Nephron progenitor cell (in vitro differentiated cells): ENCODE measurements at regions not wholly inside any gene's neighbourhood (a gene's known extent, or its start where the extent isn't known, plus 50 kb on each side); places are given as distances from the start of the nearest gene placed in this dataset.

ENCODE experiments used
- DNase-seq: peaks from one replicate; pipeline ENCODE4 v3.0.0; 2021
- H3K27ac Mint-ChIP-seq: 2 replicates; pipeline ENCODE4 v1.8.0; 2021; ENCODE audit warnings: mild to moderate bottlenecking, moderate library complexity, mixed read lengths
- H3K27me3 Mint-ChIP-seq: 2 replicates; pipeline ENCODE4 v1.8.0; 2021; ENCODE audit warnings: mild to moderate bottlenecking, low read depth, mixed read lengths; ENCODE audit not compliant: poor library complexity
- H3K36me3 Mint-ChIP-seq: 2 replicates; pipeline ENCODE4 v1.8.0; 2021; ENCODE audit warnings: low read depth, mixed read lengths
- H3K4me1 Mint-ChIP-seq: 2 replicates; pipeline ENCODE4 v1.8.0; 2021; ENCODE audit warnings: mixed read lengths
- H3K4me3 Mint-ChIP-seq: 2 replicates; pipeline ENCODE4 v1.8.0; 2021; ENCODE audit warnings: mild to moderate bottlenecking, moderate library complexity, mixed read lengths
- H3K9me3 Mint-ChIP-seq: 2 replicates; pipeline ENCODE4 v1.8.0; 2021; ENCODE audit warnings: mild to moderate bottlenecking, moderate library complexity, mixed read lengths
- CTCF ChIP-seq: fragments of 200-600 bp; sonication (generic); IDR thresholded peaks from 2 replicates; pipeline ENCODE4 v1.5.0; 2021; ENCODE audit warnings: antibody characterized with exemption

GRCh38 chr18:68519336-68519735 is 195.6 kb downstream of the TMX3 start:
- DNase-seq = no peak
- Mint-ChIP-seq H3K27ac (no peak overlapping the region), H3K36me3 (no peaks in the 10 kb centered on the region), H3K4me1 (no peaks in the 10 kb centered on the region), H3K4me3 (no peak overlapping the region), H3K27me3 (no peaks in the 10 kb centered on the region), H3K9me3 (no peaks in the 10 kb centered on the region)
- no peak for TF ChIP-seq CTCF

- Mint-ChIP-seq H3K27me3 (no peaks in the 10 kb centered on the region), H3K4me3 (no peak overlapping the region), H3K27ac (no peak overlapping the region), H3K36me3 (no peaks in the 10 kb centered on the region), H3K9me3 (no peaks in the 10 kb centered on the region), H3K4me1 (no peaks in the 10 kb centered on the region)
- TF ChIP-seq CTCF = no peak
- no peak for DNase-seq
Observed at GRCh38 chr18:68509902-68510301, 205.0 kb downstream of the TMX3 start.

- no peaks in the 10 kb centered on the region for H3K9me3 Mint-ChIP-seq
- no peak for TF ChIP-seq CTCF
- H3K27ac Mint-ChIP-seq = no peak overlapping the region
- no peak for DNase-seq
- no peaks in the 10 kb centered on the region for H3K4me1 Mint-ChIP-seq
- no peak overlapping the region for H3K4me3 Mint-ChIP-seq
- peaks cover 3% of the 10 kb centered on the region for H3K27me3 Mint-ChIP-seq
- H3K36me3 Mint-ChIP-seq = no peaks in the 10 kb centered on the region
Observed at GRCh38 chr18:68507781-68508180, 207.1 kb downstream of the TMX3 start.

- Mint-ChIP-seq H3K27me3 (peaks cover 3% of the 10 kb centered on the region), H3K27ac (no peak overlapping the region), H3K4me3 (no peak overlapping the region), H3K9me3 (no peaks in the 10 kb centered on the region), H3K4me1 (no peaks in the 10 kb centered on the region), H3K36me3 (no peaks in the 10 kb centered on the region)
- DNase-seq = no peak
- no peak for TF ChIP-seq CTCF
Observed at GRCh38 chr18:68505178-68505574, 209.7 kb downstream of the TMX3 start.

- no peak for DNase-seq
- H3K9me3 Mint-ChIP-seq = no peaks in the 10 kb centered on the region
- no peak for TF ChIP-seq CTCF
- no peak overlapping the region for H3K27ac Mint-ChIP-seq
- H3K4me3 Mint-ChIP-seq = no peak overlapping the region
- no peaks in the 10 kb centered on the region for H3K4me1 Mint-ChIP-seq
- no peaks in the 10 kb centered on the region for H3K36me3 Mint-ChIP-seq
- H3K27me3 Mint-ChIP-seq = peaks cover 3% of the 10 kb centered on the region
Observed at GRCh38 chr18:68504441-68505177, 210.3 kb downstream of the TMX3 start.

- TF ChIP-seq CTCF = no peak
- DNase-seq = no peak
- Mint-ChIP-seq H3K4me1 (no peaks in the 10 kb centered on the region), H3K36me3 (no peaks in the 10 kb centered on the region), H3K27me3 (peaks cover 3% of the 10 kb centered on the region), H3K27ac (no peak overlapping the region), H3K4me3 (no peak overlapping the region), H3K9me3 (no peaks in the 10 kb centered on the region)
Observed at GRCh38 chr18:68500556-68500955, 214.4 kb downstream of the TMX3 start.
